Neuronal stem cell (in vitro differentiated cells): ENCODE measurements at regions not wholly inside any gene's neighbourhood (a gene's known extent, or its start where the extent isn't known, plus 50 kb on each side); places are given as distances from the start of the nearest gene placed in this dataset.

Experiments
- DNase-seq: peaks from one replicate; pipeline ENCODE4 v3.0.0-alpha.2; 2013; ENCODE audit warnings: low spot score
- H2AFZ ChIP-seq: one replicate; pipeline ENCODE4 v1.6.1; 2013; ENCODE audit warnings: mild to moderate bottlenecking, low read length, inconsistent platforms
- H2AK5ac ChIP-seq: 2 replicates; pipeline ENCODE4 v1.6.1; 2013; ENCODE audit warnings: low read depth, mild to moderate bottlenecking, inconsistent platforms, low read length, moderate library complexity, mixed read lengths
- H2BK120ac ChIP-seq: 2 replicates; pipeline ENCODE4 v1.6.1; 2013; ENCODE audit warnings: low read depth, mild to moderate bottlenecking, inconsistent platforms, low read length, moderate library complexity, mixed read lengths
- H2BK12ac ChIP-seq: one replicate; pipeline ENCODE4 v1.6.1; 2013; ENCODE audit warnings: low read length, inconsistent platforms
- H2BK15ac ChIP-seq: 2 replicates; pipeline ENCODE4 v1.6.1; 2013; ENCODE audit warnings: mild to moderate bottlenecking, low read length, inconsistent platforms, mixed read lengths
- H2BK5ac ChIP-seq: one replicate; pipeline ENCODE4 v1.6.1; 2013; ENCODE audit warnings: inconsistent platforms, mild to moderate bottlenecking, low read length, moderate library complexity
- H3K14ac ChIP-seq: one replicate; pipeline ENCODE4 v1.6.1; 2013; ENCODE audit warnings: low read length, inconsistent platforms
- H3K18ac ChIP-seq: 2 replicates; pipeline ENCODE4 v1.6.1; 2013; ENCODE audit warnings: low read length, inconsistent platforms
- H3K23ac ChIP-seq: 2 replicates; pipeline ENCODE4 v1.6.1; 2013; ENCODE audit warnings: low read depth, mild to moderate bottlenecking, mixed read lengths, low read length, inconsistent platforms; ENCODE audit not compliant: poor library complexity
- H3K27ac ChIP-seq: replicated peaks from 3 replicates; pipeline ENCODE4 v1.5.1; 2013; ENCODE audit warnings: low read length, inconsistent platforms
- H3K27me3 ChIP-seq, 3 experiments: 2 replicates each; pipeline ENCODE4 v1.6.1; 2013; ENCODE audit warnings: low read length in 3 of 3, mild to moderate bottlenecking in 2 of 3, inconsistent platforms in 1 of 3, low read depth in 1 of 3, mixed read lengths in 1 of 3, moderate library complexity in 1 of 3; ENCODE audit not compliant: control insufficient read depth in 3 of 3, insufficient read depth in 3 of 3
- H3K36me3 ChIP-seq, 2 donors: replicated peaks in 1 of 2; 2 replicates each; pipeline ENCODE4 v1.6.1; 2013; ENCODE audit warnings: low read length in 2 of 2; ENCODE audit not compliant: control insufficient read depth in 2 of 2, insufficient read depth in 2 of 2
- H3K4ac ChIP-seq: 2 replicates; pipeline ENCODE4 v1.6.1; 2013; ENCODE audit warnings: inconsistent platforms, mild to moderate bottlenecking, low read length, moderate library complexity
- H3K4me1 ChIP-seq, 2 donors: 1 replicate in 1 of 2; 2 replicates in 1 of 2; pipeline ENCODE4 v1.6.1; 2013; ENCODE audit warnings: low read length in 2 of 2, low read depth in 1 of 2; ENCODE audit not compliant: control insufficient read depth in 2 of 2, insufficient read depth in 1 of 2
- H3K4me2 ChIP-seq: one replicate; pipeline ENCODE4 v1.6.1; 2013; ENCODE audit warnings: mild to moderate bottlenecking, low read length, inconsistent platforms; ENCODE audit not compliant: insufficient read depth, poor library complexity, severe bottlenecking
- H3K4me3 ChIP-seq, 2 donors: 2 replicates each; pipeline ENCODE4 v1.5.1; 2013; ENCODE audit warnings: low read length in 2 of 2, mild to moderate bottlenecking in 2 of 2, inconsistent platforms in 1 of 2, moderate library complexity in 1 of 2
- H3K79me1 ChIP-seq: one replicate; pipeline ENCODE4 v1.6.1; 2013; ENCODE audit warnings: low read depth, mild to moderate bottlenecking, inconsistent platforms, low read length, moderate library complexity
- H3K9ac ChIP-seq: one replicate; pipeline ENCODE4 v1.6.1; 2013; ENCODE audit warnings: mild to moderate bottlenecking, low read depth, low read length, inconsistent platforms; ENCODE audit not compliant: poor library complexity
- H3K9me3 ChIP-seq, 2 donors: replicated peaks in 1 of 2; 2 replicates each; pipeline versions ENCODE3 to v1.6.1; 2013; ENCODE audit warnings: low read length in 2 of 2, mild to moderate bottlenecking in 2 of 2, inconsistent platforms in 1 of 2, low read depth in 1 of 2, mixed read lengths in 1 of 2, moderate library complexity in 1 of 2; ENCODE audit not compliant: control insufficient read depth in 2 of 2, insufficient read depth in 1 of 2
- H4K8ac ChIP-seq: one replicate; pipeline ENCODE4 v1.6.1; 2013; ENCODE audit warnings: low read depth, mild to moderate bottlenecking, inconsistent platforms, low read length, moderate library complexity
- H4K91ac ChIP-seq: one replicate; pipeline ENCODE4 v1.6.1; 2013; ENCODE audit warnings: low read length, low read depth, mild to moderate bottlenecking, inconsistent platforms; ENCODE audit not compliant: poor library complexity
- WGBS, 2 donors: extraction: QIAGEN DNeasy Blood & Tissue Kit; methylation state at CpG; one replicate each; pipeline ENCODE4 v1.1.7; 2013; ENCODE audit warnings: missing lambda C conversion rate in 2 of 2, mixed read lengths in 1 of 2; ENCODE audit not compliant: insufficient read length in 2 of 2, insufficient replicate concordance in 1 of 2; ENCODE audit errors: extremely low coverage in 2 of 2; 5-methylcytosine and 5-hydroxymethylcytosine counted together

DNA sequence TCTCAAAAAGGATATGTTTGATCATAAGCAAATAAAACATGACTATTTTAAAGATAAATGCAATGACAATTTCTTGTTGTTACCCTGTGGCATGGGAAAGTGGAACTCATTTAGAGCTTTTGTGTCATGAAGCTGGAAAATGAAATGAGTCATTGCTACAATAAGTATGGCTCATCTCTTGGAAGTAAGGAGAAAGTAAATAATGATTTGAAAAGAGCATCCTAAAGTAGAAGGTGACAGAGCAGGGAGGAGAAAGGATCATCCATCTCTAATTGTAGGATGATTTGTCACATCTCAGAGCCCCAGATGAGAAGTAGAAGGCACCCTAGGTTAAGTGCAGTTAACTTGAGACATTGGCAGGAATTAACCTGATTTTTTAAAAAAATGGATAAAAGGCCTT is 200.5 kb downstream of the CPS1 start:
- H2BK5ac ChIP-seq, result no peak overlapping the region
- H3K14ac ChIP-seq, result no peak overlapping the region

DNA sequence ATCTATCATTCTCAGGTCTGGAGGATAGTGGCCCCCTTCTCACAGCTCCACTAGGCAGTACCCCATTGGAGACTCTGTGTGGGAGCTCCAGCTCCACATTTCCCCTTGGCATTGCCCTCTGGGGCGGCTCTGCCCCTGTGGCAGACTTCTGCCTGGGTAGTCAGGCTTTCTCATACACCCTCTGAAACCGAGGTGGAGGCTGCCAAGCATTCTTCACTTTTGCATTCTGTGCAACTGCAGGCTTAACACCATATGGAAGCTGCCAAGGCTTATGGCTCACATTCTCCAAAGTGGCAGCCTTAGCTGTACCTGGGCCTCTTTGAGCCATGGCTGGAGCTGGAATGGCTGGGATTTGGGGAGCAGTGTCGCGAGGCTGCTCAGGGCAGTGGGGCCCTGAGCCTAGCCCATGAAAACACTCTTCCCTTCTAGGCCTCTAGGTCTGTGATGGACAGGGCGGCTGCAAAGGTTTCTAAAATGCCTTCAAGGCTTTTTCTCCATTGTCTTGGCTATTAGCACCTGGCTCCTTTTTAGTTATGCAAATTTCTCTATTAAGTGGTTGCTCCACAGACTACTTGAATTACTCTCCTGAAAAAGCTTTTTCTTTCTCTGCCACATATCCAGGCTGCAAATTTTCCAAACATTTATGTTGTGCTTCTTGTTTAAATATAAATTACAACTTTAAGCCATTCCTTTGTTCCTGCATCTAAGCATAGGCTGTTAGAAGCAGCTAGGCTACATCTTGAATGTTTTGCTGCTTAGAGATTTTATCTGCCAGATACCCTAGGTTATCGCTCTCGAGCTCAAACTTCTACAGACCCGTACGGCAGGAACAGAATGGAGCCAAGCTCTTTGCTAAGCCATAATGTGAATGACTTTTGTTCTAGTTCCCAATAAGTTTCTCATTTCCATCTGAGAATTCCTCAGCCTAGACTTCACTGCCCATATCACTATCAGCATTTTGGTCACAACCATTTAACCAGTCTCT is 206.5 kb downstream of the CPS1 start:
- no peaks in the 10 kb centered on the region for H3K79me1 ChIP-seq
- H3K4me2 ChIP-seq, result no peak overlapping the region
- no peak overlapping the region for H2BK15ac ChIP-seq
- H3K9me3 ChIP-seq, result no peaks in the 10 kb centered on the region
- no peak overlapping the region for H4K8ac ChIP-seq
- no peak overlapping the region for H3K9ac ChIP-seq
- DNase-seq, result no peak
- no CpG with 5 or more reads among the region's 9 CpGs for WGBS, 2 donors
- no peak overlapping the region for H3K14ac ChIP-seq
- no peak overlapping the region for H3K4me3 ChIP-seq
- H4K91ac ChIP-seq, result no peak overlapping the region
- peaks cover 0 to 4% (median 0%) of the 10 kb centered on the region in 3 experiments for H3K27me3 ChIP-seq
- peaks cover 0 to 3% of the 10 kb centered on the region in 2 donors for H3K4me1 ChIP-seq
- no peak overlapping the region for H2BK5ac ChIP-seq
- no peak overlapping the region for H3K27ac ChIP-seq
- no peak overlapping the region for H2BK12ac ChIP-seq
- H2BK120ac ChIP-seq, result no peak overlapping the region
- H2AK5ac ChIP-seq, result no peak overlapping the region
- H3K36me3 ChIP-seq, result no peaks in the 10 kb centered on the region
- peak overlapping the region; percentile 23 for H3K4ac ChIP-seq
- H3K18ac ChIP-seq, result peak overlapping the region; percentile 20
- no peak overlapping the region for H2AFZ ChIP-seq
- no peak overlapping the region for H3K23ac ChIP-seq

More for the DNA sequence above, 200.5 kb downstream of the CPS1 start:
- H3K4me1 ChIP-seq, result no peaks in the 10 kb centered on the region
- H2AK5ac ChIP-seq, result no peak overlapping the region
- no peak overlapping the region for H3K18ac ChIP-seq
- H3K4me2 ChIP-seq, result no peak overlapping the region
- no peaks in the 10 kb centered on the region for H3K36me3 ChIP-seq
- H3K4me3 ChIP-seq, result no peak overlapping the region
- no peak overlapping the region for H2BK120ac ChIP-seq
- no peaks in the 10 kb centered on the region for H3K9me3 ChIP-seq
- no peak overlapping the region for H2BK15ac ChIP-seq
- H3K9ac ChIP-seq, result no peak overlapping the region
- no peak overlapping the region for H4K8ac ChIP-seq
- no peaks in the 10 kb centered on the region for H3K27me3 ChIP-seq
- no peak for DNase-seq
- H2BK12ac ChIP-seq, result no peak overlapping the region
- no peak overlapping the region for H3K4ac ChIP-seq
- H3K79me1 ChIP-seq, result no peaks in the 10 kb centered on the region
- H2AFZ ChIP-seq, result no peak overlapping the region
- H4K91ac ChIP-seq, result no peak overlapping the region
- H3K23ac ChIP-seq, result no peak overlapping the region
- no peak overlapping the region for H3K27ac ChIP-seq

DNA sequence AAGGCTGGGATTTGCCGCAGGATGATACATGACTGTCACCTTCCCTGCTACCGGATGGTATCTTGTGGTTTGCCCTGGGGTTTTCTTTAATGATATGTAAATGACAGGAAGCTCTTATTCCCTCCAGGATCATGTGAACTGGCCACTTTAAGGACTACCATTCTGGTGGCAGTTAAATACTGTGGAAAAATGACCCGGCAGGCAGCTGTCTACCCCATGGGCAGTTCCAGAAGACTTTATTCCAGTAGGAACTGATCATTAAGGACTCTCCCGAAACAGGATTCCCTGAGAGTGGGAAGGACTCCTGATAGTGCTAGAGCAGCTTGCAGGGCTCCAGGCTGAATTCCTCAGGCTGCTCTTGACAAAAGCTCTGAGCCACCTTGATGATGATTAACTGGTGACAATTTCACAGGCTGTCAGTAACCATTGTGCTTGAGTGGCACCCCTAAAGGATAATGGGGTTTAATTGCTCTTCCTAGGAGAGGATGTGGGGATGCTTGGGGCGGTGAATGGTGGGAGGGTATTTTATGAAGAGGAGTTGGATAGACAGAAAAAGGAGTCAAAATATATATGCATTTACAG is 212.0 kb downstream of the CPS1 start:
- Histone ChIP-seq H2BK12ac (no peak overlapping the region), H3K4me3 (no peak overlapping the region), H3K14ac (no peak overlapping the region), H3K36me3 (no peaks in the 10 kb centered on the region), H4K91ac (no peak overlapping the region), H3K4me1 (no peaks in the 10 kb centered on the region), H3K79me1 (no peaks in the 10 kb centered on the region), H2AFZ (no peak overlapping the region), H3K9ac (no peak overlapping the region), H3K9me3 (peaks cover 0 to 2% of the 10 kb centered on the region in 2 donors), H2BK120ac (no peak overlapping the region), H3K4ac (no peak overlapping the region), H3K27ac (no peak overlapping the region), H3K4me2 (no peak overlapping the region), H2AK5ac (no peak overlapping the region), H4K8ac (no peak overlapping the region), H3K18ac (no peak overlapping the region), H2BK5ac (no peak overlapping the region), H3K23ac (no peak overlapping the region), H3K27me3 (peaks cover 0 to 4% (median 0%) of the 10 kb centered on the region in 3 experiments), H2BK15ac (no peak overlapping the region)
- DNase-seq, result no peak
- 100% methylated on average over 1 of the region's 5 CpGs; no CpG with 5 or more reads in 1 of the 2 donors for WGBS, 2 donors

DNA sequence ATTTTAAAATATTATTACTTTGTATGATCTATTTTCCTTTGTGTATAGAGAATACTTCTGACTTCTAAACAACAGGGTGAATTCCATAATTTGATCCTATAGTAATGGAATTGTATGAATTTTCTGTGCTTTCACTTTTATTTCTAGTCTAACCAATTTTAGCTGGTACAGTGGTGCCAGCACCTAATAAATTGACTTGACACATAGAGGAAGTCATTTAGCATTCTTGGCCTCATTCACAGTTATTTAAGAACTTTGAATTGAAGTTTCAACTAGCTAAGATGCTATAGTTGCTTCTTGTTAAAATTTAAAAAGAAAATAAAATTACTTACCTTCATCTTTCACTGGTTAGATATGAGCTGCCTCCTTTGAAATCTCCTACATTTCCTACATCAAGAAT is 220.4 kb downstream of the CPS1 start:
- Histone ChIP-seq H4K8ac (no peak overlapping the region), H3K18ac (no peak overlapping the region), H3K27ac (no peak overlapping the region), H2BK120ac (no peak overlapping the region), H3K9me3 (no peaks in the 10 kb centered on the region), H3K36me3 (no peaks in the 10 kb centered on the region), H3K4me3 (no peak overlapping the region), H3K4ac (no peak overlapping the region), H3K27me3 (no peaks in the 10 kb centered on the region), H3K14ac (no peak overlapping the region), H2AK5ac (no peak overlapping the region), H2BK12ac (no peak overlapping the region), H3K23ac (no peak overlapping the region), H2AFZ (no peak overlapping the region), H4K91ac (no peak overlapping the region), H2BK5ac (no peak overlapping the region), H3K79me1 (no peaks in the 10 kb centered on the region), H2BK15ac (no peak overlapping the region), H3K9ac (no peak overlapping the region), H3K4me2 (no peak overlapping the region), H3K4me1 (no peaks in the 10 kb centered on the region)
- DNase-seq, result no peak
